Inflammatory macrophage treated with lipopolysaccharide for 4 hours (primary cell): ENCODE measurements at regions not wholly inside any gene's neighbourhood (a gene's known extent, or its start where the extent isn't known, plus 50 kb on each side); places are given as distances from the start of the nearest gene placed in this dataset.
A peak's percentile ranks its signal among the peaks of the same experiment; 100 is the strongest.

Experiments used
- DNase-seq: peaks from one replicate; pipeline ENCODE4 v3.0.0-alpha.2; 2020

GRCh38 chr2:8452979-8453903, 228.6 kb upstream of the ID2 start:
- no peak for DNase-seq

DNA sequence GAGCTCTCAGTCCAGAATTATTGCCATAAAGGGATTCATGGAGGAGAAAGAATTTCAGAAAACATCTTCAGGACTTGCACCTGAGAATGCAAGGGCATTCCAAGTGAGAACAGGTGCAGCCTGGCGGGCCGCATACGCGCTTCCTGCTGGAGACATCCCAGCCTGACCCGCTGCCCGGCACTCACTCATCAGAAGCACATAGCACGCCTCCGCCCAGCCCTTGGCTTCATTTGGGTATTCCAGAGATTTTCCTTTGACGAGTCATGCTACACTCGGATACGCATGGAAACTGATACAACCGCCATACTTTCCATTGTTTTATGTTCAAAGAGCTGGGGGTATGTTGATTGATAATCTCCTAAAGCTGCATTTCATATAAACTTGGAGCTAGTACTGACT, 228.0 kb upstream of the ID2 start:
- DNase-seq, result no peak

- no peak for DNase-seq
Observed at GRCh38 chr2:8454797-8455196, 227.1 kb upstream of the ID2 start.

DNA sequence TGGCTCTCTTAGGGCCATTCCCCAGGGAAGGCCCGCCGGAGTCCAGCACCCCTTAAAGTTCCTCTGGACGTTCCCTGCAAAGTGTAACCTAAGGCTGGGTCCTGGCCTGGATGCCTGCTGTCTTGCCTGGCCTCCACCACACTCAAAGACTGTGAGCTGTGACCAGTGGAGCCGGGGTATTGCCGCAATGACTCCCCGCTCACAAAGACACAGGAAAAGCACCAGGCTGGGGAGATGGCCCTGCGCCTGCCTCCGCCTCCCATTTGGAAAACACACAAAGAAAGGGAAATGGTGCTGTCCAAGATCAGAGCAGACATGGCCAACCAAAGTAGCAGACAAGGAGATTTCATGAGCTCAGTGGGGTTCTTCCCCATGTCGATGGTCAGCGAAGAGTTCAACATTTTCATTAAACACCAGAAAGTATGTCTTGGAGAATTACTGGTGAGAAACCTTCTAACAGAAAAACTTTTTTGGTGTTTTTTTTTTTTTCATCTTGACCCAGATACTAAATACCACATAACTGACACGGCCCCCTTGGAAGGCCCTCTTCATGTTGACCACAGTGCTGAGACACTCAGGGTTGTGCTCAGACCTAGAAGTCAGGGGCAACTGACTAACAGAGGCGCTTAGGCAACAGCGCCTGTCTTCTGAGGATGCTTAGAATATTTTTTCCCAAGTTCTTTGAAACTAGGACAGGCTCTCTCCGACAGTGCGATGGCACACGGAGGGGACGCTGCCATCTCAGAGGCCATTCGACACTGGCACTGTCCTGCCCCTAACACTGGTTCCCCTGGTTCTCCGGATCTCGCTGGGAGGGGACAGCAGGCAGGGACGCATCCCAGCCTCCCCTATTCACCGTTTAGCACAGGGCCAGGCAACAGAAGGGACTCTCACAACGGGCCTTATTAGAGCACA, 226.4 kb upstream of the ID2 start:
- no peak for DNase-seq

- DNase-seq, result no peak
Observed at GRCh38 chr2:8456151-8457091, 225.4 kb upstream of the ID2 start.

DNA sequence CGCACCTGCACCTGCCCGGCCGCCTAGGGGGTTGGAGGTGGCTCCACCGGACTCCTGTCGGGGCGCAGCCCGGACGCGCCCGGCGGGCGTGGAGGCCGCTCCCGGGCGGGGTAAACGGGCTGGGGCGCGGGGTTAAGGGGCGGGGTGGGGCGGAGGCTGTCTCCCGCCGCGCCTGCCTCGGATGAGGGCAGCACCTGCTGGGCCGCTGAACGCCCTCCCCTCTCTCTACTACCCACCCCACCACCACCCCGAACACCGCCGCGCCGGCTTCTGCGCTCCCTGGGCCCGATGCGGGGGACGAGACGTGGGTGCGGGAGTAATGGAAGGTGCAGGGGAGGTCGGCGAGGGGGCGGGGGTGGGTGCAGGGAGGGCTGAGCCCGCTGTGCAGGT, 224.8 kb upstream of the ID2 start:
- DNase-seq, result no peak

DNA sequence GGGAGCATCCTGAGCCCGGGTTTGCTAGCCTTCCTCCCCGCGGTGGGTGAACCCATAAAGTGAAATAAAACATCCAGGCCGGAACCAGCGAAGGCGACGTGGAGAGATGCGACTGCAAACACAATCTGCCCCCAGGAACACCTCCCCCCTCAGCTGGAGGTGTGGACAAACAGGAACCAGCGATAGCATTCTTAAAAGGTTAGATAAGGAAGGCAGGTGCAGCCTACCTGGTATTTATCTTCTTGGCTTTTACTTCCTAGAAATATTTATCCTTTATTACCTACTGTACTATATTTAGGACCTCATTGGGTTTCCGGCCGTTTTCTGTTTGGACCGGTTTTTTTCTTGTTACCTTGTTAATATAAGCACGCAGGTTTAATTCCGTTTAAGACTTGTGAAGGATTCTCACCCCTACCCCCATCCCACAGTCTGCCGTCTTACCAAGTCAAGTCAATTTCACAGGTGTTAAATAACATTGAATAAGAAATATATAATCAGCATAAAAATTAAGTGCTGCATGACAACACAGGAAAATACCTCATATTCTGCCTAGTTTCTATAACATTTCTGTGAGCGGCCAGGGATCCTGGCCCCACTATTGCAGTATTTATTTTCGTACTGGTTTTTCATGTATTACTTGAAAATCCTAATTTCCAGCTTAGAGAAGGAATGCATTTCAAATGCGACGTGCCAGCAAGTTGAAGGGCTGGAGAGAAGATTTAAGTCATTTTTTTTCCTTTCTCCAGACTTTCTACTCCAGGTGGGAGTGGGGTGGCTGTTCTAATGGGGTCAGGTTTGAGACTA, 224.0 kb upstream of the ID2 start:
- no peak for DNase-seq

- DNase-seq, result no peak
Observed at GRCh38 chr2:8458503-8459459, 223.1 kb upstream of the ID2 start.

DNA sequence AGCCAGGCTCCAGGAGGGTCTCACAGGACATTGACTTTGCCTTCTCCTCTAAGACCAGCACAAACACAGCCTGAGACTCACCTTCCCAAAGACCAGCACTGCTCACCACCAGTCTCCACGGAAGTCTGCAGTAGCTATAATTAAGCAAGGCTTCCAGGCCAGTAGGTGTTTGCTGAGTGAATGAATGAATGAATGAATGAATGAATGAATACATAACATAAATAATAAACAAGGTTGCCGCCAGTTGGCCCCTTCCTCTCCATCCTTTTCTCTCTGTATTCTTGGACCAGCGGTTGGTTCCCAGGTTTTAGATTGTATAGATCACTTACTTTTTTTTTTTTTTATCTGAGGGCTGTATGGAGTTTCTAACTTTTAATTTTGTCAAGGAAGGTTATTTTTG, 222.4 kb upstream of the ID2 start:
- no peak for DNase-seq

GRCh38 chr2:8461341-8461740, 220.5 kb upstream of the ID2 start:
- DNase-seq, result no peak

DNA sequence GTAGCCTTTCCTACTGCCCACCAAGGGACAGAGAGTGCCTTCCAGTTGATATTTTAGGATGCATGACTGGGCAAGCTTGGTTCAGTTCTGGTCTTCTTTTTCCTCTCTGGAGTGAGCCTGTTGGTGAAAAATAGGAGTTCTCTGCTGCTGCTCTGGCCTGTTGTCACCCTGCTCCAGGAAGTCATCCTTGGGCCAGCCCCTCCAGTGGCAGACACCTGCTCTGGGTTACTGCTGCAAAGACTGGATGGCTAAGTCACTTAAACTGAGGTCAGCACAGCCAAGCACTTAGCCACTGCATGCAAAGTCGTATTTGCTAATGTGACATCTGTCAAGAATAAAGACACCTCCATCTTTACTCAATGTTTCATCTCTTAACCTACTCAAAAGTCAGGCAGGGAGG, 219.6 kb upstream of the ID2 start:
- no peak for DNase-seq

DNA sequence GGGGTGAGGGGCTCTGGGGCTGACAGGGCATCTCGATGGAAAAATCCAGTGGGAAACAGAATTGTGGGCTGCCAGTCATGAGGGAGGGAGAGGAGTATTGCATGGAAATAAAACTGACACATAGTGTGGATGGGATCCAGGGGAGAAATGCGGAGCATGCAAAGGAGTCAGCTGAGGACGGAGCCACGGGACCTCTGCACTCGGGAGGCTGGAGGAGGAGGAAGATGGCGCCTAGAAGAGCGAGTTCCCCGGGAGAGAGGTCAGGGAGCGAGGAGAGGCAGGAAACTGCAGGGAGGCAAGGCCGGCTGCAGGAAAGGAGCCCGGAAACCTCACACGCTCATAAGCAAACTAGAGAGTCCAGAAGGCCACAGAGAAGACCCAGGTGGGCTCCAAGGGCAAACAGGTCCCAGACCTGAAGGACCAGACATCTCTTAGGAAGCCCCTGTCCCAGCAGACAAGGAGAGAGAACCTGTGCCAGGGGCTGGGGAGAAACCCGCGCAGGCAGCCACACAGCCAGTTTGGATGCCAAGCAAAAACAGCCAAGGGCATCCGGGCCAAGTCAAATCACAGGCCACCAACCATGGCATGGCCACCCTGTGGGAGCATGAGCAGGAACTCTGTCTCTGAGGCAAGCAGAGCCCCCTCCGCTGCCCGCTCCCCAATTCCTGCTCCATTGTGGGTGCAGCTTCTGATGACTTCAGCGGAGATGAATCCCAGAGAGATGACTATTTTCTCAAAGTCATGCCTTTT, 218.8 kb upstream of the ID2 start:
- DNase-seq, result no peak

DNA sequence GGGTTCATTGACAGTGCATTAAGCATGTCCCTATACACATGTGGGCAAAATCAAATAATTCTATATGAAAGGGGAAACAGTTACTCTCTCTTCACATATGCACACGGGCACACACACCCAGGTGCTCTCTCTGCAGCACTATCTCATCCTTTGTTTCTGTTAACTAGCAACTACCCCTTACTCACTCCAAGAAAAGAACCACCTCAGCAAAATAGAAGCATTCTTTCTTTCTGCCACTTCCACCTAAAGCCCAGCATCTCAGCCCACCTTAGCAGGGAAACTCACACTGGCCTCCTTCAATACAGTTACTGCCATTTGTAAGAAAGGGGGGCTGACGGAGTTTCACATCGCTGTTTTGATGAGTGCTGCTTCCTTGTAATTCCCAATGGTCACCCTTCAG, 216.3 kb upstream of the ID2 start:
- DNase-seq, result no peak

- no peak for DNase-seq
Observed at GRCh38 chr2:8469709-8470493, 212.0 kb upstream of the ID2 start.

DNA sequence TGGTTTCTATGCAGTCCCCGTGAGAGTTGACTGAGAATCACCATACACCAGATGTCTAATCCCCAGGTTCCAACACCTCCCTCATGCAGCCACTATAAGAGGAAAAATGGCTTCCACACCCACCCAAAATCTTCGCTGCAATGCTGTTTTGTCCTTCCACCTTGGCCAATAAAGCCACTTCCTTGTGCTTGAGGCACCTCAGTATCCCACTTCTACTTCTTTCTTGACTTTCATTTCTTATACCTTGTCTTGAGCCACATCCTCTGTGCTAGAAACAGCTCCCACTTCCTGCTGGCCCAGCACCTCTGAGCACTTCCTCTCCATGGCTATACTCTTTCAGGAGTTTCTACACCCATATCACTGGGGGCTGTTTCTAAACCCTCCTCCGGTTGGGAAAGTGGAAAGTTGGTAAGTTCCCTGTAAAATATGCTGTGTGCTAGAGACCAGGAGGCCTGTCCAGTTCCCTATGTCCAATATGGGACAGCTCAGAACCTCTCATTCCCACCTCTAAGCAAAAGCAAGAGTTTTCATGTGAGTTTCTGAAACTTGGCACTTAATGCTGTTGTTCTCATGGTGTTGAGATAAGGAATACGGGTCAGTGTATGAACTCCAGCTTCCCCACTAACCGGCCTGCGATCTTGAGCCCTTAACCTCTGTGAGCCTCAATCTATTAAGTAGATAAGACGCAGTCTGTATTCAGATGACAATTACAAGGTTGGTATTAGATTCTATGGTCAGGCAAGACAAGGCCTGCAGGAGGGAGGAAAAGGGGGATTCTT, 209.1 kb upstream of the ID2 start:
- DNase-seq, result peak; percentile 65

DNA sequence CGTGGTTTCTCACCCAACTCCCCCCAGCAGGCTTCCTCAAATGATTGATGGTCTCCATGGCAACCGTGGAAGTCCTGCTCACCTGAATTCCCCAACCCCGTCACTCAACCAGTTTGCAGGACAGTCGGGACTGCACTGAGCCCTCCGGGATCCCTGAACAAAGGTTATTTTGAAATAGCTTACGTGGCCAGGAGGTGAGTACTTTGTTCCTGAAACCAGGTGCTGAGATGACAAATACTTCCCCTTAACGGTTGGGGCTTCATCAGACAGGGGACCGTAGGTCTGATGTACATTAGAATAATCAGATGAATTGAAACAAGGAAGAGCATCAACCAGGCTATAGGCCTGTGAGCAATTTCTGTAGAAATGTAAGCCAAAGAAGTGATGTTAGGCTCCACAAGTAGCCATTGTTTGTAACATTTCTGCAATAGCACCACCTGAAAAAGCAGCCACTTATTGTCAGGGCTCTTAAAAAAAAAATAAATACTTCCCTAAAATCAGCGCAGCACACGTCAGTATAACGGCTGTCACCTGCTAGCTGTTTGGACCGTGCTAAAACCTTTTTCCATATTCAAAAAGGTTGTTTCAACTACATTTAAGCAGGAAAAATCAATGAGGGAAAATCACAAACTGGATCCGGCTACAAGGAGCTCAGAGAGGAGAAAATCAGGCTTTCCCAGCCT, 206.4 kb upstream of the ID2 start:
- no peak for DNase-seq
